Heart left ventricle (tissue), 16 donors: ENCODE measurements at regions not wholly inside any gene's neighbourhood (a gene's known extent, or its start where the extent isn't known, plus 50 kb on each side); places are given as distances from the start of the nearest gene placed in this dataset.
A peak's percentile ranks its signal among the peaks of the same experiment; 100 is the strongest.

Experiments used
- ATAC-seq, 4 donors: fragments of 200-7000 bp; cut with Tn5 transposase; one replicate each; pipeline ENCODE4 v1.9.1; 2020 to 2022; ENCODE audit warnings: moderate library complexity in 4 of 4, mild to moderate bottlenecking in 3 of 4, moderate number of reproducible peaks in 1 of 4
- DNase-seq, 5 donors: peaks; one replicate each; pipeline ENCODE4 v3.0.0-alpha.2; 2020
- H3K27ac ChIP-seq, 12 donors: fragments of 200-600 bp; sonication (generic) in 4 of 12; one replicate each; pipeline versions ENCODE4 v1.5.0 to v1.8.0; 2016 to 2022; ENCODE audit warnings: mild to moderate bottlenecking in 2 of 12
- H3K27me3 ChIP-seq, 9 donors: fragments of 200-600 bp; sonication (generic) in 2 of 9; one replicate each; pipeline versions ENCODE4 v1.5.1 to v1.8.0; 2016 to 2022; ENCODE audit warnings: mild to moderate bottlenecking in 3 of 9
- H3K36me3 ChIP-seq, 9 donors: fragments of 200-600 bp; sonication (generic) in 2 of 9; one replicate each; pipeline versions ENCODE4 v1.5.0 to v1.8.0; 2018 to 2022; ENCODE audit warnings: mild to moderate bottlenecking in 2 of 9
- H3K4me1 ChIP-seq, 12 donors: fragments of 200-600 bp; sonication (generic) in 4 of 12; one replicate each; pipeline versions ENCODE4 v1.5.0 to v1.8.0; 2016 to 2022; ENCODE audit warnings: mild to moderate bottlenecking in 3 of 12
- H3K4me3 ChIP-seq, 12 donors: fragments of 200-600 bp; sonication (generic) in 4 of 12; one replicate each; pipeline versions ENCODE4 v1.5.0 to v1.8.0; 2017 to 2022; ENCODE audit warnings: mild to moderate bottlenecking in 9 of 12, moderate library complexity in 4 of 12
- H3K9me3 ChIP-seq, 12 donors: fragments of 200-600 bp; sonication (generic) in 4 of 12; one replicate each; pipeline versions ENCODE4 v1.5.0 to v1.8.0; 2016 to 2022; ENCODE audit warnings: mild to moderate bottlenecking in 1 of 12
- POLR2A ChIP-seq, 2 donors: fragments of 450-650 bp; IDR thresholded peaks; one replicate each; pipeline ENCODE4 v1.6.1; 2017; ENCODE audit warnings: antibody characterized with exemption in 2 of 2, mild to moderate bottlenecking in 2 of 2, moderate library complexity in 2 of 2
- WGBS, 4 donors: extraction: QIAGEN DNeasy Blood & Tissue Kit in 2 of 4; methylation state at CpG; one replicate each; pipeline versions ENCODE4 v1.1.5 to v1.1.7; 2013 to 2018; 5-methylcytosine and 5-hydroxymethylcytosine counted together
- intact Hi-C, 10 donors: fragments of 100-400 bp; cut with DNase I; formaldehyde crosslinking; loops; one replicate each; pipeline versions ENCODE4 v1.11.1 to v1.14.2; 2022
- TF ChIP-seq, protein P1 (sequence below), 12 donors: fragments of 200-600 bp; sonication (generic) in 4 of 12; IDR thresholded peaks; one replicate each; pipeline versions ENCODE4 v1.5.0 to v1.8.0; 2018 to 2022; ENCODE audit warnings: antibody characterized with exemption in 12 of 12, mild to moderate bottlenecking in 5 of 12
- donor health status: ischemic (EF 13 %, LVEDD 7.1; RV severe dilation, severe dysfunction).
- donor health status: healthy with polysubstance abuse.
- donor health status: DM: no; HTN: yes; CAD: no.
- donor health status: DM: no; HTN: no; CAD: no.
- donor health status: ischemic (EF 25% LVEDD 6.9; RV normal size, moderate dysfunction).
- donor health status: ischemic (EF 25% LVEDD 5.7; RV mildly dilated, moderate dysfunction).
- donor health status: healthy.
- donor health status: DM: yes; HTN: yes; CAD: no.
- donor health status: ischemic (EF 35%, LVEDD 5.7; RV mildly dilated, moderate dysfunction).
- donor health status: nonischemic (EF 11% LVEDD 7.7; RV severe dilation, severe dysfunction).
- donor health status: DM: yes; HTN: yes; CAD: no.
- donor health status: PGD.
- donor health status: ischemic (EF 29% LVEDD 5.4; RV normal size, mild dysfunction).
- donor health status: nonischemic (EF 23%, LVEDD 6.1; RV moderate dilation, normal function).

DNA sequence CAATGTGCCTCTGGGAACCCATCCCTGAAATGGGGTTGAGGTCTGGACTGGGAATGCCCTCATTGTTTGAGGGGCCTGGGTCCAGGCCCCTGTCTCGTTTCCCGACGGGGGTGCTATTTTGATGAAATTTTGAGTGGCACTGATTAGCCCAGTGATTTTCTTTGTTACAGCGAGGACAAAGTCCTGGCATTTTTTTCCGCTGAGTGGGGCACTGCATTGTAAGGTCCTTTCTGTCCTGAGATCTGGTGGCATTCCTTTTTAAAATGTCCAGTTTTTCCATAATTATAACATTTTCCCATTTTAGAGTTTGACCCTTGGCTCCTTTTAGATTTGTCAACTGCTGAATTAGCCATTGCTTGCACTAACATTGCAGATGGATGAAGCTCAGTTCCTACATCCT is 69.7 kb upstream of the INCENP start:
- Histone ChIP-seq H3K4me1 (peaks cover 0 to 10% (median 3%) of the 10 kb centered on the region in 12 donors), H3K36me3 (no peaks in the 10 kb centered on the region), H3K4me3 (no peak overlapping the region), H3K9me3 (no peaks in the 10 kb centered on the region), H3K27ac (no peak overlapping the region), H3K27me3 (no peaks in the 10 kb centered on the region)
- TF ChIP-seq, protein P1, sequence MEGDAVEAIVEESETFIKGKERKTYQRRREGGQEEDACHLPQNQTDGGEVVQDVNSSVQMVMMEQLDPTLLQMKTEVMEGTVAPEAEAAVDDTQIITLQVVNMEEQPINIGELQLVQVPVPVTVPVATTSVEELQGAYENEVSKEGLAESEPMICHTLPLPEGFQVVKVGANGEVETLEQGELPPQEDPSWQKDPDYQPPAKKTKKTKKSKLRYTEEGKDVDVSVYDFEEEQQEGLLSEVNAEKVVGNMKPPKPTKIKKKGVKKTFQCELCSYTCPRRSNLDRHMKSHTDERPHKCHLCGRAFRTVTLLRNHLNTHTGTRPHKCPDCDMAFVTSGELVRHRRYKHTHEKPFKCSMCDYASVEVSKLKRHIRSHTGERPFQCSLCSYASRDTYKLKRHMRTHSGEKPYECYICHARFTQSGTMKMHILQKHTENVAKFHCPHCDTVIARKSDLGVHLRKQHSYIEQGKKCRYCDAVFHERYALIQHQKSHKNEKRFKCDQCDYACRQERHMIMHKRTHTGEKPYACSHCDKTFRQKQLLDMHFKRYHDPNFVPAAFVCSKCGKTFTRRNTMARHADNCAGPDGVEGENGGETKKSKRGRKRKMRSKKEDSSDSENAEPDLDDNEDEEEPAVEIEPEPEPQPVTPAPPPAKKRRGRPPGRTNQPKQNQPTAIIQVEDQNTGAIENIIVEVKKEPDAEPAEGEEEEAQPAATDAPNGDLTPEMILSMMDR (IDR thresholded peaks at IDR 0.05) = no peak
- TF ChIP-seq POLR2A (IDR thresholded peaks at IDR 0.05) = no peak
- 86 to 96% (median 92%) methylated on average over 5 of the region's 5 CpGs for WGBS, 4 donors
- ATAC-seq (no peak), DNase-seq (no peak)
- intact Hi-C loops = loop anchor here in 3 of 10 donors (5.0 to 10.0 kb wide), 3 partner anchors 77 to 99 kb away; partner anchors contain the start of genes BEST1 (in 1 of the 3) and FTH1 (in 1 of the 3)

DNA sequence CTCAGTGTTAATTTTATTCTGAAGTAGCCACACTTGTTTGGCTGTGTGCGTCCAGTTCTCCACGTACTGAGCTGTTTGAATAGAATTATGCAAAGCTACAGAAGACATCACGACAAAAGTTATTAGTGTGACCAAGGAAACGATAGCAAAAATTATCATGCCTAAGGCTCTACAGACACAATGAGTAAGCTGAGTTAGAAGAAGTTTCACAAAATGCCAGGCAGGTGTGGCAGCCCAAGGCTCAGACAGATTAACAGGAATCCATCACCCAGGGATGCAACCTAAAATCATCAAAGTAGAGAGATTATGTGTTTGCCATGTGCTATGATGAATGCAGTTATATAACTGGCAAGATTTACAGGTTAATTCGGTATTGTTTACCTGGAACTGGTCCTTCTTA is 73.1 kb upstream of the INCENP start:
- intact Hi-C loops = loop anchor here in 3 of 10 donors (5.0 to 10.0 kb wide), 3 partner anchors 73 to 96 kb away; partner anchors contain the start of genes BEST1 (in 1 of the 3) and FTH1 (in 1 of the 3)
- Histone ChIP-seq H3K9me3 (no peaks in the 10 kb centered on the region), H3K4me1 (peaks cover 0 to 7% (median 0%) of the 10 kb centered on the region in 12 donors), H3K4me3 (no peak overlapping the region), H3K36me3 (no peaks in the 10 kb centered on the region), H3K27ac (no peak overlapping the region), H3K27me3 (no peaks in the 10 kb centered on the region)
- no peak for DNase-seq
- TF ChIP-seq, protein P1 (IDR thresholded peaks at IDR 0.05) = no peak
- TF ChIP-seq POLR2A (IDR thresholded peaks at IDR 0.05) = no peak
- ATAC-seq = no peak
- WGBS, 4 donors = 91 to 94% (median 92%) methylated on average over 5 of the region's 5 CpGs

DNA sequence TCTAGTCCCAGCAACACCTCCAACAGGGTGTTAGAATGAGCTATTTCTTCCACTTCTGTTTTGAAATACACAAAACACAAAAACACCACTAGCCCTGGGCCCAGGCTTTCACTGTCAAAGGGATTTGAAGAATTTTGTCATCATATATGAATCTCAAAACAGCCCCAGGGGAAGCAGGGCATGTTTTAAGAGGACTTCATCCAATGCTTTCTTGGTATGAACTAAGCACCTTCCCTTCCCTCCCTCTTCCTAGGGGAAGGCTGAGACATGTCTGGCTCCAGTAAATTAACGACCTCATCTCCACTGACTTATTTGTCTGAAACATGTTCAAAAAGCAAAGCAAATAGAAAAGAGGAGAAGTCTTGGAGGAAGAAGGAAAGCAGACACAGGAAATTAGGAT is 75.7 kb upstream of the INCENP start:
- H3K27ac ChIP-seq = no peak overlapping the region
- ATAC-seq = peak in 1 of 4 donors; percentile 45
- no peaks in the 10 kb centered on the region for H3K36me3 ChIP-seq
- 38 to 58% (median 47%) methylated on average over 1 of the region's 1 CpG for WGBS, 4 donors
- TF ChIP-seq, protein P1 (IDR thresholded peaks at IDR 0.05) = no peak
- TF ChIP-seq POLR2A (IDR thresholded peaks at IDR 0.05) = no peak
- H3K4me1 ChIP-seq = no peaks in the 10 kb centered on the region
- no peak overlapping the region for H3K4me3 ChIP-seq
- no peak for DNase-seq
- no peaks in the 10 kb centered on the region for H3K27me3 ChIP-seq
- no peaks in the 10 kb centered on the region for H3K9me3 ChIP-seq
- intact Hi-C loops = no loop called here

DNA sequence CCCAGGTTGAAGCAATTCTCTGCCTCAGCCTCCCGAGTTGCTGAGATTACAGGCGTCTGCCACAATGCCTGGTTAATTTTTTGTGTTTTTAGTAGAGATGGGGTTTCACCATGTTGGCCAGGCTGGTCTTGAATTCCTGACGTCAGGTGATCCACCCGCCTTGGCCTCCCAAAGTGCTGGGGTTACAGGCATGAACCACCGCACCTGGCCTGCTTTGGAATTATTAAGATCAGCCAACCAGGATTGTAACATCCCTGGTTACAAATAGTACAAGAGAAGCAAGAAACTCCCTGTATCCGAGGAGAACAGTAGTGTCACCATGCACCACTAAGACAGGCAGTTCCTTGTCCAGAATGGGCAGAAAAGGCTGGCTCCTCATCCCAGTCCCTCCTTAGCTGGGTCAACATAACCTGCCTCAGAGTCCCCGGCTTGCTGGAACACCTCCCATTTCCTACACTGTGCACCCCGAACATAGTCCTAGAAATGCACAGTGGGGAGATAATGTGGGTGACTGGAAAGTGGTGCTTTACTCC is 77.2 kb upstream of the INCENP start:
- Histone ChIP-seq H3K4me1 (peaks cover 0 to 8% (median 0%) of the 10 kb centered on the region in 12 donors), H3K36me3 (no peaks in the 10 kb centered on the region), H3K27me3 (no peaks in the 10 kb centered on the region), H3K9me3 (no peaks in the 10 kb centered on the region), H3K27ac (no peak overlapping the region), H3K4me3 (no peak overlapping the region)
- no peak for ATAC-seq
- TF ChIP-seq, protein P1 (IDR thresholded peaks at IDR 0.05) = no peak
- no peak for TF ChIP-seq POLR2A (IDR thresholded peaks at IDR 0.05)
- intact Hi-C loops = no loop called here
- no peak for DNase-seq
- WGBS, 4 donors = 84 to 93% (median 89%) methylated on average over 8 of the region's 8 CpGs
